ENCODE measurements at regions not wholly inside any gene's neighbourhood (a gene's known extent, or its start where the extent isn't known, plus 50 kb on each side); places are given as distances from the start of the nearest gene placed in this dataset.

DNA sequence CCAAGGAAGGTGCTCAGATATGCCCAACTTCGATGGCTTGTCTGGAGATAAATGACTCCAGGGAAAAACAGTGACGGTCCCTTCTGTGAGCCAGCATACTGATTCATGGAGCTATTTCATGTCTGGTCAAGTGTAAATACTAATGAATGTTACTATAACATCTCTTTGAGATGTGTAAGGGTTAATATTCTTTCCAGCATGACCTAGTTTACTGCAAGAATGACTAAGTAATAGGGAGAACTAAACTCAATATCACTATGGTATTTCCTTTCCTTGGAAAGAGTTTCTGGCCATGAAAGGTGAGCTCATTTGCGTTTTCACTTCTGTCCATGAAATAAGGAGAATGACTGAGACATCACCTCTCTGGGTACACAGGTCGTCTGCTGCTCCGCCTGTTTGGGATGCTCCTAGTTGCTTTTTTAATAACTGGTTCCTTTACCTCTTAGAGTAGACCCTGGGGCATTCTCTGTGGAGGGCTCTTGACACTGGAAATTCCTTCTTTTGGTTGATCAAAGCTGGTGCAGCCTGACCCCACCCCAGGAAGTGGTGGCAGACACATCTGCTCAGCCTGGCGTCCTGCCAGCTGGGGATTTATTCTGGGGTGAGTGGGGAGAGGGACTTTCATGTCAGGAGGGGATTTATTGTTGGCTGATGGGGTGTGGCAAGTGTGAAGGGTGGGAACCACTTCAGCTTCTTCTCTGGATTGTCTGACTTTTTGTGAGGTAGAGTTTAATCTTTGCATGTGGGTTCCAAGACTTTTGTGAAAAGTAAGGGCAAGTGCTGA is 250.0 kb upstream of the MPDZ start:
- Histone ChIP-seq H3K36me3 (no peaks in the 10 kb centered on the region), H3K9me3 (no peaks in the 10 kb centered on the region), H3K27me3 (no peaks in the 10 kb centered on the region), H3K27ac (no peak overlapping the region), H3K4me3 (no peak overlapping the region), H3K4me1 (peaks cover 4% of the 10 kb centered on the region)
- no peak for TF ChIP-seq POLR2A (IDR thresholded peaks at IDR 0.05)
- TF ChIP-seq, protein P1, sequence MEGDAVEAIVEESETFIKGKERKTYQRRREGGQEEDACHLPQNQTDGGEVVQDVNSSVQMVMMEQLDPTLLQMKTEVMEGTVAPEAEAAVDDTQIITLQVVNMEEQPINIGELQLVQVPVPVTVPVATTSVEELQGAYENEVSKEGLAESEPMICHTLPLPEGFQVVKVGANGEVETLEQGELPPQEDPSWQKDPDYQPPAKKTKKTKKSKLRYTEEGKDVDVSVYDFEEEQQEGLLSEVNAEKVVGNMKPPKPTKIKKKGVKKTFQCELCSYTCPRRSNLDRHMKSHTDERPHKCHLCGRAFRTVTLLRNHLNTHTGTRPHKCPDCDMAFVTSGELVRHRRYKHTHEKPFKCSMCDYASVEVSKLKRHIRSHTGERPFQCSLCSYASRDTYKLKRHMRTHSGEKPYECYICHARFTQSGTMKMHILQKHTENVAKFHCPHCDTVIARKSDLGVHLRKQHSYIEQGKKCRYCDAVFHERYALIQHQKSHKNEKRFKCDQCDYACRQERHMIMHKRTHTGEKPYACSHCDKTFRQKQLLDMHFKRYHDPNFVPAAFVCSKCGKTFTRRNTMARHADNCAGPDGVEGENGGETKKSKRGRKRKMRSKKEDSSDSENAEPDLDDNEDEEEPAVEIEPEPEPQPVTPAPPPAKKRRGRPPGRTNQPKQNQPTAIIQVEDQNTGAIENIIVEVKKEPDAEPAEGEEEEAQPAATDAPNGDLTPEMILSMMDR (IDR thresholded peaks at IDR 0.05): no peak
- no peak for TF ChIP-seq POLR2AphosphoS5 (IDR thresholded peaks at IDR 0.05)
- TF ChIP-seq EP300 (IDR thresholded peaks at IDR 0.05): no peak
- WGBS: 47% methylated on average over 6 of the region's 6 CpGs
- no peak for DNase-seq (ENCODE audit: low spot score in 2 of 2)

DNA sequence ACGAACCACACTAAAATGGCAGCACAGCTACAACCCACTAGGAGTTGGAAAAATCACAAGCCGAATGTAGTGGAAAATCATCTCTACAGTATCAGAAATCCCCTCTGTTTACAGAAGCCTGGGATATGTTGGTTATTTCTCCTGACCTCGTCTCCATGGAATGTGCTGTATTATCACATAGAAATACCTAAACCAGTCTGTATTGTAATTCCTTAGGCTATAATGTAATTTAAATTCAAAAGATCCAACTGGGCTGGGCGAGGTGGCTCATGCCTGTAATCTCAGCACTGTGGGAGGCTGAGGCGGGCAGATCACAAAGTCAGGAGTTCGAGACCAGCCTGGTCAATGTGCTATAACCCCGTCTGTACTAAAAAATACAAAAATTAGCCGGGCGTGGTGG is 244.8 kb upstream of the MPDZ start:
- no peaks in the 10 kb centered on the region for H3K27me3 ChIP-seq
- WGBS: 89% methylated on average over 9 of the region's 9 CpGs
- no peak overlapping the region for H3K4me3 ChIP-seq
- no peaks in the 10 kb centered on the region for H3K4me1 ChIP-seq
- no peak for TF ChIP-seq EP300 (IDR thresholded peaks at IDR 0.05)
- TF ChIP-seq, protein P1 (IDR thresholded peaks at IDR 0.05): no peak
- H3K36me3 ChIP-seq: no peaks in the 10 kb centered on the region
- no peak overlapping the region for H3K27ac ChIP-seq
- H3K9me3 ChIP-seq: no peaks in the 10 kb centered on the region
- no peak for DNase-seq (ENCODE audit: low spot score in 2 of 2)

DNA sequence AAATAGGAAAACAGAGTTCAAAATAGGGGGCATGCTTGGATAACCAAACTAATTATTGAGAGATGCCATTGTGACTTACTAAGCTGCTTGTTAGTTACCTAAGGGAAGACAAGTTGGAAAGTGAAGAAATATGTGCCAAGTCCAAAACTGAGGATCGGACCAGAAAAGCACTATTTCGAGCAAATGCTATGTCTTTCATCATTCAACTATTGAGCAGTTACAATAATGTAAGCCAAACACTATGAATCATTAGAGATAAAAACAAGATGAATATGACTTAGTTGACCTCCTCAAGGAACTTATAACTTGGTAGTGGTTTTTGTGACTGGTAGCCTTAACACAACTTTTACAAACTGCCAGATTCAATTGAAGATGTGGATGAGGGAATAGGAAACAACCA is 240.6 kb upstream of the MPDZ start:
- TF ChIP-seq, protein P1 (IDR thresholded peaks at IDR 0.05): no peak
- TF ChIP-seq EP300 (IDR thresholded peaks at IDR 0.05) (no peak), POLR2A (IDR thresholded peaks at IDR 0.05) (no peak), POLR2AphosphoS5 (IDR thresholded peaks at IDR 0.05) (no peak)
- Histone ChIP-seq H3K4me1 (no peaks in the 10 kb centered on the region), H3K9me3 (no peaks in the 10 kb centered on the region), H3K27me3 (no peaks in the 10 kb centered on the region), H3K36me3 (no peaks in the 10 kb centered on the region), H3K27ac (no peak overlapping the region), H3K4me3 (no peak overlapping the region)
- DNase-seq (ENCODE audit: low spot score in 2 of 2): no peak
- WGBS: 79% methylated on average over 2 of the region's 2 CpGs

DNA sequence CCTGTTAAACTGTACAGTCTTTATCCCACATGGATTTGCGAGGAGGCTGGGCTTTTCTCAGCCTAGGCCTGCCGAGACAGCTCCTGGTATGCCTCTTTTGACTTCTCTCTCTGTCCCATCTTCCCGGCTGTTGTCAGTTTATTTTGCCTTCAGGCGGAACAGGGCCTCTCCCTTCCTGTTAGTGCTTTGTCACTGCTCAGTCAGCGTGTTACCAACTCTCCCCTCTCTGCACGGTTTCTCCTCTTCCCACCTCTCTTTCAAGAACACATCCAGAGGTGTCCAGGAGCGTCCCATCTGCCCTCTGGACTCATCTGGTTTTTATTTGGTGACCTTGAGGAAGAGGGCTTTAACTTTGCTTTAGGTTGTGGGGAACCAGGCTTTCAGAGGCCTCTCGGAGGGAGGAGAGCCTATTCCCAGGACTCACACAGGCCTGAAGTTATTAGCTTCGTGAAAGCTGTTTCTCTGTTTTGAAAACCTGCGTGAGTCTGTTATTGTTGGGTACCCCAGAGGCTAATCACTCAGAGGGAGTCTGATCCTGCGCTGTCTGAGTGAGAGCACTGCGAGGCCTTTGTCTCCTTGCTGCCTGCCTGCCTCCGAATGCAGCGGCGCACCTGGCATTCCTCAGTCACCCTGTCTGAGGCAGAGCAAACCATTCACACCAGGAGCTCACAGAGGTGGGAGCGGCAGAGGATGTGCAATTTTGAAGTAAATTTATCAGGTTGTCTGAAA is 234.4 kb upstream of the MPDZ start:
- WGBS: 41% methylated on average over 16 of the region's 16 CpGs
- Histone ChIP-seq H3K36me3 (no peaks in the 10 kb centered on the region), H3K4me3 (no peak overlapping the region), H3K27me3 (no peaks in the 10 kb centered on the region), H3K27ac (peak overlapping the region; percentile 82), H3K4me1 (peaks cover 14% of the 10 kb centered on the region), H3K9me3 (no peaks in the 10 kb centered on the region)
- TF ChIP-seq POLR2AphosphoS5 (IDR thresholded peaks at IDR 0.05): peak in 1 of 3 donors; percentile 11
- no peak for TF ChIP-seq EP300 (IDR thresholded peaks at IDR 0.05)
- TF ChIP-seq POLR2A (IDR thresholded peaks at IDR 0.05): no peak
- TF ChIP-seq, protein P1 (IDR thresholded peaks at IDR 0.05): no peak
- DNase-seq (ENCODE audit: low spot score in 2 of 2): no peak

DNA sequence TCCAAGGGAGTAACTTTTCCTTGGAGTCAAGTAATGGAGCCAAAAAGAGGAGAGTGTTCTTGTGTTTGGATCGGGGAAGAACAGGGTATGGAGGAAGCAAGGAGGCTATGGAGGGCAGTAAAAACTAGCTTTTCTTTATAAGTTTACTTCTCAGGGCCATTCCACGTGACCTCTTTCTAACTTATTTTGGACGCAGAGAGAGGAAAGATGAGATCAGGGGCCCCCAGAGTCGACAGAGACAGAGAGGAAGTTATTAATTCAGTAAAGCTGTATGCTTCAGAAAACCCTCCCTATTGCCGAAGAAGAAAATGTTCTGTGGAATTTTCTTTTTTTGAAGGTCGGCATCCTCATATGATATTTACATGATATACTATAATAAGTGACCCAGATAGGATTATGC is 233.8 kb upstream of the MPDZ start:
- H3K27me3 ChIP-seq: no peaks in the 10 kb centered on the region
- TF ChIP-seq EP300 (IDR thresholded peaks at IDR 0.05) (no peak), POLR2AphosphoS5 (IDR thresholded peaks at IDR 0.05) (no peak), POLR2A (IDR thresholded peaks at IDR 0.05) (no peak)
- TF ChIP-seq, protein P1 (IDR thresholded peaks at IDR 0.05): no peak
- H3K27ac ChIP-seq: peak overlapping the region; percentile 82
- WGBS: 18% methylated on average over 6 of the region's 6 CpGs
- H3K36me3 ChIP-seq: no peaks in the 10 kb centered on the region
- H3K4me1 ChIP-seq: peaks cover 14% of the 10 kb centered on the region
- DNase-seq (ENCODE audit: low spot score in 2 of 2): no peak
- no peak overlapping the region for H3K4me3 ChIP-seq
- H3K9me3 ChIP-seq: no peaks in the 10 kb centered on the region

All from suprapubic skin (tissue), 4 donors.